Activated CD8-positive, alpha-beta memory T cell treated with anti-CD3 and anti-CD28 coated beads, Interleukin-2, amount 50 U/mL, for 24 hours (primary cell): ENCODE measurements at regions not wholly inside any gene's neighbourhood (a gene's known extent, or its start where the extent isn't known, plus 50 kb on each side); places are given as distances from the start of the nearest gene placed in this dataset.
"Not testable (repeated sequence)": the region's sequence is repeated elsewhere in the genome, so short reads cannot be mapped to it uniquely, and the experiment has no call there.

Source experiments
- DNase-seq: peaks from one replicate; pipeline ENCODE4 v3.0.0-alpha.2; 2020; ENCODE audit errors: extremely low read depth

- no peak for DNase-seq
Observed at GRCh38 chr15:91611561-91612323, 241.8 kb upstream of the SLCO3A1 start.

- no peak for DNase-seq
Observed at GRCh38 chr15:91620229-91620628, 233.3 kb upstream of the SLCO3A1 start.

GRCh38 chr15:91622235-91622634 lies 231.3 kb upstream of the SLCO3A1 start:
- DNase-seq: no peak

- no peak for DNase-seq
Observed at GRCh38 chr15:91622711-91623342, 230.7 kb upstream of the SLCO3A1 start.

- DNase-seq: no peak
Observed at GRCh38 chr15:91624353-91624968, 229.0 kb upstream of the SLCO3A1 start.

- DNase-seq: no peak
Observed at GRCh38 chr15:91625506-91625905, 228.0 kb upstream of the SLCO3A1 start.

- DNase-seq: no peak
Observed at GRCh38 chr15:91627473-91628278, 225.8 kb upstream of the SLCO3A1 start.

GRCh38 chr15:91630090-91630489 lies 223.4 kb upstream of the SLCO3A1 start:
- DNase-seq: no peak

GRCh38 chr15:91632176-91632575 lies 221.3 kb upstream of the SLCO3A1 start:
- DNase-seq: no peak

GRCh38 chr15:91632981-91633380 lies 220.5 kb upstream of the SLCO3A1 start:
- no peak for DNase-seq

GRCh38 chr15:91634179-91634578 lies 219.3 kb upstream of the SLCO3A1 start:
- DNase-seq: no peak

- DNase-seq: no peak
Observed at GRCh38 chr15:91635080-91635479, 218.4 kb upstream of the SLCO3A1 start.

GRCh38 chr15:91635641-91636040 lies 217.9 kb upstream of the SLCO3A1 start:
- no peak for DNase-seq

GRCh38 chr15:91649016-91649415 lies 204.5 kb upstream of the SLCO3A1 start:
- DNase-seq: no peak

GRCh38 chr15:91649831-91650321 lies 203.6 kb upstream of the SLCO3A1 start:
- no peak for DNase-seq

- DNase-seq: no peak
Observed at GRCh38 chr15:91651251-91651650, 202.3 kb upstream of the SLCO3A1 start.

- no peak for DNase-seq
Observed at GRCh38 chr15:91652610-91653207, 200.8 kb upstream of the SLCO3A1 start.

- DNase-seq: not testable (repeated sequence)
Observed at GRCh38 chr15:91655563-91656290, 197.8 kb upstream of the SLCO3A1 start.

GRCh38 chr15:91660174-91660649 lies 193.3 kb upstream of the SLCO3A1 start:
- DNase-seq: no peak

GRCh38 chr15:91664224-91664836 lies 189.2 kb upstream of the SLCO3A1 start:
- no peak for DNase-seq
